GM12864 (cell line): ENCODE measurements at regions not wholly inside any gene's neighbourhood (a gene's known extent, or its start where the extent isn't known, plus 50 kb on each side); places are given as distances from the start of the nearest gene placed in this dataset.

Experiments used
- DNase-seq: peaks from one replicate; pipeline ENCODE4 v3.0.0-alpha.2; 2011; ENCODE audit warnings: low read depth
- H3K4me3 ChIP-seq: 2 replicates; pipeline ENCODE4 v1.5.1; 2011; ENCODE audit warnings: mild to moderate bottlenecking, low read depth, low read length, control low read depth
- TF ChIP-seq, protein P1 (sequence below): IDR thresholded peaks from 2 replicates; pipeline ENCODE4 v1.5.1; 2011; ENCODE audit warnings: low read depth, mild to moderate bottlenecking, moderate library complexity, low read length, control low read depth, inconsistent platforms; ENCODE audit errors: missing control alignments

DNA sequence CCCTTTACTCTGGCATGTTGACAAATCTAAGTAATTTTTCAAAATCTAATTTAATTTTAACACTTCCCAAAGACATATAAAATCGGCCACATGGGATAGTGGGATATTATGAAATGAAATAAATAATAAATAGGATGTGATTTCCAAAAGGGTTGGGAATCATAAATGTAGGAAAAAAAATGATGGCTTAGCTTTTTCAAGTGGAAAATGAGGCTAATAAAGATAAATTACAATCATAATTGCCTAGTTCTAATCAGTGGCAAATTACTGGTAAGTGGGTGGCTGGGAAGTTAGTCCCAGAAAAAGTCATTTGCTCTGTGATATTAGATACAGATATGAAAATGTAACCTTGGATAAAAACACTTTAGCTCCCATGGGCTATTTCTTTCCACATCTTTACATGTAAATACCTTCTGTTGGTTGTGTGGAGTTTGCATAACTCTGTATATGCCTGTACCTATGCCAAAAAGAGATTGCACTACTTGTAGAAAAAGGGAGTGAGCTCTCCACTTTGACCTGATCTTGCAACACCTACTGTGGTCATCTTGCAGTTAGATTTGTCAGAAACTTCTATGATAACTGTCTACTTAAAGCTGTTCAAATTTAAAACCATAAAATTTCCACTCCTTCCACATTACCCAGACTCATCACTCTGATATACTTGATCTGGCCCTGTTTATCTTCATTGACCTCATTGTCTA lies 284.6 kb upstream of the KAZN start:
- TF ChIP-seq, protein P1, sequence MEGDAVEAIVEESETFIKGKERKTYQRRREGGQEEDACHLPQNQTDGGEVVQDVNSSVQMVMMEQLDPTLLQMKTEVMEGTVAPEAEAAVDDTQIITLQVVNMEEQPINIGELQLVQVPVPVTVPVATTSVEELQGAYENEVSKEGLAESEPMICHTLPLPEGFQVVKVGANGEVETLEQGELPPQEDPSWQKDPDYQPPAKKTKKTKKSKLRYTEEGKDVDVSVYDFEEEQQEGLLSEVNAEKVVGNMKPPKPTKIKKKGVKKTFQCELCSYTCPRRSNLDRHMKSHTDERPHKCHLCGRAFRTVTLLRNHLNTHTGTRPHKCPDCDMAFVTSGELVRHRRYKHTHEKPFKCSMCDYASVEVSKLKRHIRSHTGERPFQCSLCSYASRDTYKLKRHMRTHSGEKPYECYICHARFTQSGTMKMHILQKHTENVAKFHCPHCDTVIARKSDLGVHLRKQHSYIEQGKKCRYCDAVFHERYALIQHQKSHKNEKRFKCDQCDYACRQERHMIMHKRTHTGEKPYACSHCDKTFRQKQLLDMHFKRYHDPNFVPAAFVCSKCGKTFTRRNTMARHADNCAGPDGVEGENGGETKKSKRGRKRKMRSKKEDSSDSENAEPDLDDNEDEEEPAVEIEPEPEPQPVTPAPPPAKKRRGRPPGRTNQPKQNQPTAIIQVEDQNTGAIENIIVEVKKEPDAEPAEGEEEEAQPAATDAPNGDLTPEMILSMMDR, result no peak
- DNase-seq, result no peak
- no peak overlapping the region for H3K4me3 ChIP-seq

DNA sequence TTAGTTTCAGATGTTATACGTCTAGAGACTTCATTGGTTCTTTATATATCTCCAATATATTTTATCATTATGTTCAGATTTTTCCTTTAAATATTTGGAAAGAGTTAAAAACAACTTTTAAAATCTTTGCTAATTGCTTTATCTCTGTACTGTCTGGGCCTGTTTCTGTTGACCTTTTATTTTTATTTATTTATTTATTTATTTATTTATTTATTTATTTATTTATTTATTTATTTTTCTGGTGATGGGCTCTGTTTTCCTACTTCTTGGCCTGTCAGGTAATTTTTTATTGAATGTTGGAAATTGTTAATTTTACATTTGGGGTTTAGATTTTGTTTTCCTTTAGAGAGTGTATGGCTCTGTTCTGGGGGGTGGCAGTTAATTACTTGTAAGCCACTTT lies 279.7 kb upstream of the KAZN start:
- no peak overlapping the region for H3K4me3 ChIP-seq
- TF ChIP-seq, protein P1, result no peak
- no peak for DNase-seq

DNA sequence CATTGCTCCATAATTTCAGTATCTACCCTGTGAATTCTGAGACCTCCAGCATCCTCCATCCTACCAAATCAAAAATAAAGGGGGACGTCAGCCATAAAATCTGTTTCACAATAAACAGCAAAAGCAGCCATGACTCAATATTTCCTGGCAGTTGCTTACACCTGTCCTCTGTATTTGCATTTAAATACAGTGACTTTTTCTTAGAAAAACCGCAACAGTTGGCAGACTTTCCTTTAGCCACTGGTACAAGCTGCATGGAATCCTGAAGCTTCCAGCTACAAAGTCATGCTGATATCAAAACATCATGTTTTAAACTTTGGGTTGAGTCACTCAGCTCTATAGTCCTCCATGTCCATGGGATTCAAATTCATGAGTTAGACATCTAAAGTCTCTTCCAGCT lies 278.0 kb upstream of the KAZN start:
- TF ChIP-seq, protein P1, result no peak
- DNase-seq, result no peak
- no peak overlapping the region for H3K4me3 ChIP-seq

DNA sequence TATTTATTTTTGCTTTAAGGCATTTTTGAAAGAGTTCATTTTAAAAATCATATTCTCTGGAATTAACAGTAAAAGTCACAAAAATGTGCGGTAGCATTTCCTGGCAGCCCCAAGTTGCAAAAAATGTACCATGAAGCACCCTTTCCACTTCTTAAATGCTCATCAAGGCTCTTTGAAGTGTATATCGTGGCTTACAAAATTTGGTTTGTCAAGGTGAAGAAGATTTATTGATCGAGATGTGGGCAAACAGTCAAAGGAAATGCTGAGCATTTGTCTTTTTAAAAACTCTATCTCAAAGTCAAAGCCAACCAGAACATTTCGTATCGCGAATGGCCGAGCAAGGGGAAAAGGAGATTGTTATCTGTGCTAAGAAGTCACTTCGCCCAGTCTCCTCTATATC lies 277.5 kb upstream of the KAZN start:
- DNase-seq, result no peak
- no peak overlapping the region for H3K4me3 ChIP-seq
- TF ChIP-seq, protein P1, result no peak

DNA sequence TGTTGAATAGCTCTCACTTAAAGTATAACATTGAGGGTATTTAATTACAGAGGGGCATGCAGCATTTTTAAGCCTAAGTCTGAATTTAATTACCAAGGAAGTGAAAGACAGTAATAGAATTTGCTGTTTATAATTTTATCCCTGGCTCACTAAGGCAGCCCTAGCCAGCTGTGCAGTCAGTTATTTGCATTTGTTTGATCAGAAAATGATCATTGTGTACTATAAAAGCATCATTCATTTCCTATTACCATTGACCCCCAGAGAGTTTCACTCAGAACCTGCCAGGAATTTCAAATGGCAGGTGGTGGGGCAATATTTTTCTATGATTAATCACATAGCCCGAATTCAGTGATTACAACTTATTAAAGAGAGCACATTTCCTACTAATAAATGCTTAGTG lies 277.1 kb upstream of the KAZN start:
- H3K4me3 ChIP-seq, result no peak overlapping the region
- no peak for DNase-seq
- TF ChIP-seq, protein P1, result no peak

DNA sequence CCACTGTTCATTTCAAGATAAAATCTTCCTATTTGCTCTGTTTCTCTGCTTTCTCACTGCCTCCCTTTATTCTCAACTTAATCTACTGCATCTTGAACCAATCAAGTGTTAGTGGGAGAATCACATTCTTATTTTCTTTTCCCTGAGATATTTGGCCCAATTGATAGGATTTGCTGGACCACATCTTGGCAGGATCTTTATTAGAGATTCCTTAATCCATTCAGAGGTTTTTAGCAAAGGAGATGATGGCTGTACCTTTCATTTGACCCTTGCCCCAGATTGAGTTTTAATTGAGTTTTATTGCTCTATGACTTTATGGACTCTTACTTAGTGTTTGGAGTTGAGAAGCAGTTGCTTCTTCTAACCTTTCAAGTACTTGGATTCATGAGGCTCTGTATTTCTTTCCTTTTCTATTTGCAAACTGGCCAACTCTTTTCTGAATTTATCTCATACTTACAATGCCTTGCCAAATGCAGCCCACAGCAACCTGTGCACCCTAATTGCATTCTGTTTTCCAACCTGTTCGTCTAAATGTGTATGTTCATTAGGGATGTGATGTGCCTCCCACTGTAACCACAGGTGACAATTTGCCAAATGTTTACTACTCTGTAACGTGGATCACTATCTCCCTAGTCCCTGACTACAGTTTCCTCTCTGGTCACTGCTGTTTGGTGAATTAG lies 274.8 kb upstream of the KAZN start:
- H3K4me3 ChIP-seq, result no peak overlapping the region
- TF ChIP-seq, protein P1, result no peak
- DNase-seq, result no peak

DNA sequence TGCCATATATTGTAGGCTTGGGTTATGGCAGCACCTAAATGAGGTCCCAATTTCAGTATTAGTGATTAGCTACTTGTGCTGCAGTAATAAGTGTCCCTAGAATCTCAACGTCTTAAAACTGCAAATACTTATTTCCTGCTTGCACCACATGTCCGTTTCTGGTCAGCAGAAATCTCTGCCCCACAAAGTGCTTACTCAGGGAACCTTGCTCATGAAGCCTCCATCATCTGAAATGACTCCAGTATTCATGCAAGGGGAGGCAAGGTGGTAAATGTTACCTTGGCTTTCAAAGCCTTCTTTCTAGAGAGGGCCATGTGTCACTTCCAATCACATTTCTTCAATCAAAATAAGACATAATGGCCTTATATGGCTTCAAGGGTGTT lies 274.2 kb upstream of the KAZN start:
- TF ChIP-seq, protein P1, result no peak
- DNase-seq, result no peak

More for the DNA sequence above, 274.2 kb upstream of the KAZN start:
- H3K4me3 ChIP-seq, result no peak overlapping the region
